ENCODE measurements at regions not wholly inside any gene's neighbourhood (a gene's known extent, or its start where the extent isn't known, plus 50 kb on each side); places are given as distances from the start of the nearest gene placed in this dataset.

DNA sequence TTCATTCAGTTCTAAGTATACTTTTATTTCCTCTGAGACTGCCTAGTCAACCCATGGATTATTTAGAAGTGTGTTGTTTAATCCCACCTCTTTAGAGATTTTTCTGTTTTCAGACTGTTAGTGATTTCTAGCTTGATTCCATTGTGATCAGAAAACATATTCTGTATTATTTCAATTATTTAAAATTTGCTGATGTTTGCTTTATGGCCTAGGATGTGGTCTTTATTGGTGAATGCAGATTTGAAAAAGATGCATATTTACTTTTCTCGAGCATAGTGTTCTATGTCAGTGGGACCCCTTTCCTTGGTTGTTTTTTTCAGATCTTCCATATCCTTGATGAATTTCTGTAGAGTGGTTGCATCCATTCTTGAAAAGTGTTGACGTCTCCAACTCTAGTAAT, 487.2 kb upstream of the HS6ST1 start:
- TF ChIP-seq CTCF (IDR thresholded peaks at IDR 0.05; ENCODE audit: insufficient read depth, low read length, poor library complexity, severe bottlenecking) (no peak), EZH2phosphoT487 (conservative IDR thresholded peaks at IDR 0.05; ENCODE audit: low read length) (no peak)
